ENCODE measurements at regions not wholly inside any gene's neighbourhood (a gene's known extent, or its start where the extent isn't known, plus 50 kb on each side); places are given as distances from the start of the nearest gene placed in this dataset.

DNA sequence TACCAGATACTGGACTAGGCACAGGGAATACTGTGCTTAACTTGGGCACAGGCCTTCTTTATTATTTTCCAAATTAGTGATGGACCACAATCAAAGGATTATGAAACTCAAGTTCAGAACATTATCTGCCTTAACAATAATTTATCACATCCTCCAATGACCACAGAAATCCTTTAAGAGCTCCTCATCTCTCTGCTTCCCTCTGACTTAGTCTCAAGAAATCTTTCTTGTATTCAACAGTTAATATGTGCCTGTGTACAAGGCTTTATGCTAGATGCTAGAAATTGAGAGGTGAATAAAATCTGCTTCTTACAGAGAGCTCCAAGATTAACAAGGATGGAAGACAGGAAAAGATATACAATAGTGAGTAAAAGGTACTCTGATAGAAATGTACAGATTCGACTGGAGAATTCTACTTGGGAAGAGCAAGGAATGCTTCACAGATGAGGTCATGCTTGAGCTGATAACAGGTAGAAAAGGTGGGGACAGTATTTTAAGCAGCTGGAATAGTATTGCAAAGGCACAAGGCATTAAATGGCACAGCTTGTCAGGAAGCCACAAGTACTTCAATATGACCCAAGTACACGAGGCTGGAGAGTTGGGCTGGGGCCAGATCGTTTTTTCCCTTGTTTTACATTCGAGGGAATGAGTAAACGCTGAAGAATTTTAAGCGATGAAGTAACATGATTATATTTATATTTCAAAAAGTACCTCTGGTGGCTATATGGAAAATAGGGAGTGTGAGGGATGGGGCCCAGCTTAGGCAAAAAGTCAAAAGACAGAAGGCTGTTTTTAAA, 55.1 kb upstream of the ARID2 start:
- no peak for DNase-seq

DNA sequence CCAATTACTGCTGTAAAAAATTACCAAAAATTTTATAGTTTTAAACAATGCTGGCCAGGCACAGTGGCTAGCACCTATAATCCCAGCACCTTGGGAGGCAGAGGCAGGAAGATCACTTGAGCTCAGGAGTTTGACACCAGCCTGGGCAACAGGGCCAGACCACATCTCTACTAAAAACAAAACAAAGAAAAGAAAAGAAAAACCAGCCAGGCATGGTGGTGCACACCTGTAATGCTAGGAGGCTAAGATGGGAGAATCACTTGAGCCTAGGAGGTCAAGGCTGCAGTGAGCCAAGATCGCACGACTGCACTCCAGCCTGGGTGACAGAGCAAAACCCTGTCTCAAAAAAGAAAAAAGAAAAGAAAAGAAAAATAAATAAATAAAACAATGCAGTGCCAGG, 54.0 kb upstream of the ARID2 start:
- no peak for DNase-seq

Data from MV-4-11 (cell line).